Skeletal muscle satellite cell (primary cell): ENCODE measurements at regions not wholly inside any gene's neighbourhood (a gene's known extent, or its start where the extent isn't known, plus 50 kb on each side); places are given as distances from the start of the nearest gene placed in this dataset.
A peak's percentile ranks its signal among the peaks of the same experiment; 100 is the strongest.
"Not testable (repeated sequence)": the region's sequence is repeated elsewhere in the genome, so short reads cannot be mapped to it uniquely, and the experiment has no call there.

ENCODE experiments used
- H3K27me3 ChIP-seq: 2 replicates; pipeline ENCODE4 v1.7.0; 2013; ENCODE audit warnings: low read length; ENCODE audit not compliant: control insufficient read depth, insufficient read depth
- H3K36me3 ChIP-seq: 2 replicates; pipeline ENCODE4 v1.7.0; 2013; ENCODE audit warnings: mild to moderate bottlenecking, control low read depth, low read length; ENCODE audit not compliant: insufficient read depth
- H3K4me1 ChIP-seq: 2 replicates; pipeline ENCODE4 v1.7.0; 2013; ENCODE audit warnings: low read length; ENCODE audit not compliant: control insufficient read depth, insufficient read depth
- H3K4me2 ChIP-seq: 2 replicates; pipeline ENCODE4 v1.7.0; 2013; ENCODE audit warnings: mild to moderate bottlenecking, low read length
- H3K4me3 ChIP-seq: 2 replicates; pipeline ENCODE4 v1.7.0; 2013; ENCODE audit warnings: low read length
- H3K9ac ChIP-seq: 2 replicates; pipeline ENCODE4 v1.7.0; 2013; ENCODE audit warnings: mild to moderate bottlenecking, low read depth, low read length, moderate library complexity
- H3K9me3 ChIP-seq: replicated peaks from 2 replicates; pipeline ENCODE4 v1.7.0; 2013; ENCODE audit warnings: mild to moderate bottlenecking, control low read depth, low read length

DNA sequence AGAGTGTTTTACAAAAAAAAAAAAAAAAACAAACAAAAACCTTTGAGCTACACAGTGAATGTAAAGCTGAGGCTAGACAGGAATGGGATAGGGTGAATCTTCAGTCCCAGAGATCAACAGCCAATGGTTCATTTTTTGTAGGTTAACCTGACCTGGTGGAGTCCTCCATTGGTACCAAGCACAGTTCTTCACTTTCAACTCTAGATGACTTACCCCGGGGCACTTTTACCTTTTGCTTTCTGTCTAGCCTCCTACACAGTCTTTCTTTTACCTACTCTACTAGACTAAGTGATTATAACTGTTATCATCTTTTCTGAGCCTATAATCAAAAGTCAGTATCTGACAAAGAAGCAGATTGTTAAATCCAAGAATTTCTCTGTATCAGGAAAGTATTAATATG, 50.9 kb downstream of the ANXA2R start:
- Histone ChIP-seq H3K4me2 (no peak overlapping the region), H3K27me3 (no peaks in the 10 kb centered on the region), H3K4me3 (no peak overlapping the region), H3K36me3 (no peaks in the 10 kb centered on the region), H3K4me1 (peaks cover 28% of the 10 kb centered on the region), H3K9me3 (no peaks in the 10 kb centered on the region), H3K9ac (no peak overlapping the region)

DNA sequence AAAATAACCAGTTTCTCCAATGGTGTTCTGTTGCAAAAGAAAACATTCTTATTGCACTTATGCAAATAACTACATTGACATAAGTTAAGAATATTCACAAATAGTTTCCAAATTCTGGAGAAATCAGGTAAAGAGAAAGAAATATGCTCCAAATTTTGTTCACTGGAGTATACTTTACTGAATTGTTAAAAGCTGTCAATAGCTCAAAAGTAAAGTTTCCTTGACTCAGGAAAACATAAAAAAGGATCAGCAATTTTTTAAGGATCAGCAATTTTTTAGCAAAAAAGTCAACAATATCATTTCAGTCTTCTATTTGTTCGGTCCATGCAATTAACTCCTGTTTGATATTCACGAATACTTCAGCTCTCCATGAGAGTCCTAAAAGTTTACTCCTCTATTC, 51.6 kb downstream of the ANXA2R start:
- Histone ChIP-seq H3K9ac (no peak overlapping the region), H3K4me3 (no peak overlapping the region), H3K4me2 (no peak overlapping the region), H3K36me3 (no peaks in the 10 kb centered on the region), H3K4me1 (peaks cover 27% of the 10 kb centered on the region), H3K9me3 (no peaks in the 10 kb centered on the region), H3K27me3 (no peaks in the 10 kb centered on the region)

DNA sequence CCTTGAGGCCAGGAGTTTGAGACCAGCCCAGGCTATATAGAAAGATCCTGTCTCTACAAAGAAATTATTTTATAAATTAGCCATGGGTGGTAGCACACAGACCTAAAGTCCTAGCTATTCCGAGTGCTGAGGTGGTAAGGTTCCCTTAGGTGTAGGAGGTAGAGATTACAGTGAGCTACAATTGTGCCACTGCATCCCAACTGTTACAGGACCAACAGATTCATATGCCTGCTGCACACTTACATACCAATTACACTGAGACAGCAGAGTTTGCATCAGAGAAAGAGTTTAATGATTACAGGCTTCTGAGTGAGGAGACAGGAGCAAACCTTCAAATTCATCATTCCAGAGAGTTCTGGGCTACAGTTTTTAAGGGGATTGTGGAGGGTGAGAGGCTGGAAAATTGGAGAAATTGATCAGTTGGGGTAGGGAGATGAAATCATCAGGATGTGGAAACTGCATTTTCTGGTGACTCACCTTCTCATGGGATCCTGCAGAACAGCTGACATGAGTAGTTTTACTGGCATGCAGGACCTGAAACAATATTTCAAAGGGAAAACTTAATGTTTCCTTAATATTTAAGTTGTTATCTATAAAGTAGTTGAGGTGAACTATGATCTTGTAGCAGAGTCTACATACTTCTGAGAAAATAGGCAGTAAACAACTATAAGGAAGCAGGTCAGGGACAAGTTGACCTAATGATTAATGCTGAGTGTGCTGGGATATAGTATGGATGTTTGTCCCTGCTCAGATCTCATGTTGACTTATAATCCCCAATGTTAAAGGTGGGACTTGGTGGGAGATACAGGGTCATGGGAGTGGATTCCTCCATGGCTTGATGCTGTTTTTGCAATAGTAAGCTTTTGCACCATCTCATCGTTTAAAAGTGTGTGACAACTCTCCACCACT, 54.7 kb downstream of the ANXA2R start:
- no peaks in the 10 kb centered on the region for H3K36me3 ChIP-seq
- no peaks in the 10 kb centered on the region for H3K9me3 ChIP-seq
- no peak overlapping the region for H3K4me3 ChIP-seq
- H3K9ac ChIP-seq: peak overlapping the region; percentile 21
- H3K4me2 ChIP-seq: peak overlapping the region; percentile 33
- no peaks in the 10 kb centered on the region for H3K27me3 ChIP-seq
- peaks cover 22% of the 10 kb centered on the region for H3K4me1 ChIP-seq

DNA sequence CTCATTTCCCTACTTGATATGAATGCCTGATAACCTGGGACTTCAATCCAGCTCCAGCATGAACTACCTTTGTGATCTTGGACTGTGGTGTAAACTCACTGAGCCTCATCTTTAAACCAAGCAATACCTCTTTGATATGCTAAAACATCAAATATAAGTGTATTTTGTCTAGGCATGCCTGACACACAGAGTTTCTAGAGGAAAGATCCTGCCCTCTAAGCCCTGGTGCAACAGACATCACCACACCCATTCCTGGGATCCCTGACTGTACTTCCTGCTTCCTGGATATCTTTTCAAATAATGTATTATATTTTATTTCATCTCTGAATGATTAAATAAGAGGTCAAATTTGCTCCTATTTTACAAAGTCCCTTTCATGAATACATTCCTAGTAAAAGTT, 55.8 kb downstream of the ANXA2R start:
- H3K4me2 ChIP-seq: no peak overlapping the region
- no peaks in the 10 kb centered on the region for H3K36me3 ChIP-seq
- no peaks in the 10 kb centered on the region for H3K27me3 ChIP-seq
- no peak overlapping the region for H3K4me3 ChIP-seq
- no peaks in the 10 kb centered on the region for H3K9me3 ChIP-seq
- no peak overlapping the region for H3K9ac ChIP-seq
- H3K4me1 ChIP-seq: peaks cover 22% of the 10 kb centered on the region

DNA sequence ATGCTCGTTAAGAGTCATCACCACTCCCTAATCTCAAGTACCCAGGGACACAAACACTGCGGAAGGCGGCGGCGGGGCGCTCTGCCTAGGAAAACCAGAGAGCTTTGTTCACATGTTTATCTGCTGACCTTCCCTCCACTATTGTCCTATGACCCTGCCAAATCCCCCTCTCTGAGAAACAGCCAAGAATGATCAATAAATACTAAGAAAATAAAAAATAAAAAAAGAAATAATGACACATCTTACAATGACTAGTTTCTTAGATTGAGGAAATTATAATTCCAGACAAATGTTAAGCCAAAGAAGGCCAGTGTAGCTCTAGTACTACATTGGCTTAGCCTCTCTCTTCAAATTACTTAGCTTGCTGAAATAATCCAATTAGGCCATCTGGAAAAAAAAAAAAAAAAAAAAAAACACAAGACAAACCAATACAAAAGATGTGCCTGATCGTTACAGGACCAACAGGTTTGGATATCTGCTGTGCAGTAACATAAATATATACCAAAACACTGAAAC, 58.0 kb downstream of the ANXA2R start:
- H3K9me3 ChIP-seq: no peaks in the 10 kb centered on the region
- no peaks in the 10 kb centered on the region for H3K27me3 ChIP-seq
- H3K4me2 ChIP-seq: no peak overlapping the region
- no peaks in the 10 kb centered on the region for H3K36me3 ChIP-seq
- no peak overlapping the region for H3K9ac ChIP-seq
- peaks cover 22% of the 10 kb centered on the region for H3K4me1 ChIP-seq
- no peak overlapping the region for H3K4me3 ChIP-seq

DNA sequence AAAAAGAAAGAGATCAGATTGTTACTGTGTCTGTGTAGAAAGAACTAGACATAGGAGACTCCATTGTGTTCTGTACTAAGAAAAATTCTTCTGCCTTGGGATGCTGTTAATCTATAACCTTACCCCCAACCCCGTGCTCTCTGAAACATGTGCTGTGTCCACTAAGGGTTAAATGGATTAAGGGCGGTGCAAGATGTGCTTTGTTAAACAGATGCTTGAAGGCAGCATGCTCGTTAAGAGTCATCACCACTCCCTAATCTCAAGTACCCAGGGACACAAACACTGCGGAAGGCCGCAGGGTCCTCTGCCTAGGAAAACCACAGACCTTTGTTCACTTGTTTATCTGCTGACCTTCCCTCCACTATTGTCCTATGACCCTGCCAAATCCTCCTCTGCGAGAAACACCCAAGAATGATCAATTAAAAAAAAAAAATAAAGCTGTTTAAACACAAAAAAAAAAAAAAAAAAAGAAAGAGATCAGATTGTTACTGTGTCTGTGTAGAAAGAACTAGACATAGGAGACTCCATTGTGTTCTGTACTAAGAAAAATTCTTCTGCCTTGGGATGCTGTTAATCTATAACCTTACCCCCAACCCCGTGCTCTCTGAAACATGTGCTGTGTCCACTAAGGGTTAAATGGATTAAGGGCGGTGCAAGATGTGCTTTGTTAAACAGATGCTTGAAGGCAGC, 58.6 kb downstream of the ANXA2R start:
- not testable (repeated sequence) for H3K27me3 ChIP-seq, H3K4me3 ChIP-seq, H3K9me3 ChIP-seq, H3K4me2 ChIP-seq, H3K9ac ChIP-seq, H3K36me3 ChIP-seq
- H3K4me1 ChIP-seq: peaks cover 22% of the 10 kb centered on the region

DNA sequence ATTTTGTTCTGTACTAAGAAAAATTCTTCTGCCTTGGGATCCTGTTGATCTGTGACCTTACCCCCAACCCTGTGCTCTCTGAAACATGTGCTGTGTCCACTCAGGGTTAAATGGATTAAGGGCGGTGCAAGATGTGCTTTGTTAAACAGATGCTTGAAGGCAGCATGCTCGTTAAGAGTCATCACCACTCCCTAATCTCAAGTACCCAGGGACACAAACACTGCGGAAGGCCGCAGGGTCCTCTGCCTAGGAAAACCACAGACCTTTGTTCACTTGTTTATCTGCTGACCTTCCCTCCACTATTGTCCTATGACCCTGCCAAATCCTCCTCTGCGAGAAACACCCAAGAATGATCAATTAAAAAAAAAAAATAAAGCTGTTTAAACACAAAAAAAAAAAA, 59.1 kb downstream of the ANXA2R start:
- not testable (repeated sequence) for H3K9ac ChIP-seq, H3K36me3 ChIP-seq, H3K4me2 ChIP-seq, H3K27me3 ChIP-seq, H3K9me3 ChIP-seq, H3K4me3 ChIP-seq
- H3K4me1 ChIP-seq: peaks cover 18% of the 10 kb centered on the region

DNA sequence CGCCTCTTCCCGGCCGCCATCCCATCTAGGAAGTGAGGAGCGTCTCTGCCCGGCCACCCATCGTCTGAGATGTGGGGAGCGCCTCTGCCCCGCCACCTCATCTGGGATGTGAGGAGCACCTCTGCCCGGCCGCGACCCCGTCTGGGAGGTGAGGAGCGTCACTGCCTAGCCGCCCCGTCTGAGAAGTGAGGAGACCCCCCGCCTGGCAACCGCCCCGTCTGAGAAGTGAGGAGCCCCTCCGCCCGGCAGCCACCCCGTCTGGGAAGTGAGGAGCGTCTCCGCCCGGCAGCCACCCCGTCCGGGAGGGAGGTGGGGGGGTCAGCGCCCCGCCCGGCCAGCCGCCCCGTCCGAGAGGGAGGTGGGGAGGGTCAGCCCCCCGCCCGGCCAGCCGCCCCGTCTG, 59.7 kb downstream of the ANXA2R start:
- H3K4me2 ChIP-seq, H3K4me3 ChIP-seq, H3K9ac ChIP-seq, H3K9me3 ChIP-seq, H3K27me3 ChIP-seq, H3K36me3 ChIP-seq: not testable (repeated sequence)
- peaks cover 12% of the 10 kb centered on the region for H3K4me1 ChIP-seq

DNA sequence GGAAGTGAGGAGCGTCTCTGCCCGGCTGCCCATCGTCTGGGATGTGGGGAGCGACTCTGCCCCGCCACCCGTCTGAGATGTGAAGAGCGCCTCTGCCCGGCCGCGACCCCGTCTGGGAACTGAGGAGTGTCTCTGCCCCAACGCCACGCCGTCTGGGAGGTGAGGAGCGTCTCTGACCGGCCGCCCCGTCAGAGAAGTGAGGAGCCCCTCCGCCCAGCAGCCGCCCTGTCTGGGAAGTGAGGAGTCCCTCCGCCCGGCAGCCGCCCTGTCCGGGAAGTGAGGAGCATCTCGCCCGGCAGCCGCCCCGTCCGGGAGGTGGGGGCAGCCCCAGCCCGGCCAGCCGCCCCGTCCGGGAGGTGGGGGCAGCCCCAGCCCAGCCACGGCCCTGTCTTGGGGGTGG, 60.9 kb downstream of the ANXA2R start:
- not testable (repeated sequence) for H3K4me2 ChIP-seq, H3K36me3 ChIP-seq, H3K27me3 ChIP-seq, H3K9ac ChIP-seq, H3K9me3 ChIP-seq, H3K4me1 ChIP-seq, H3K4me3 ChIP-seq

DNA sequence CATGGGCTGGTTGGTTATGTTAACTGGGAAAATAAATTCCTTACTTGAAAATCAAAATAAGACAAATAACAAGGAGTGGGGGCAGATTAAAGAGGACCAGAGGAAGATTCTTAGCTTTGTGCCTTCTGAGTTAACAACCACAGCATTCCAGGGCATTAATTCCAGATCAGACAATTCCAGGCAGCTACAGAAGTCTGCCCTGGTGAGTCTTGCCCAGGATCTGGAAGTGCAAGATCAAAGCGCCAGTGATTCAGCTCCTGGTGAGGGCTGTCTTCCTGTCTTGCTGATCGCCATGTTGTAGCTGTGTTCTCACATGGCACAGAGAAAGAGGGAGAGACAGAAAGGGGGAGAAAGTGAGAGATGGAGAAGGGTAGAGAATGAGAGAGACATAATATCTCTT, 65.6 kb downstream of the ANXA2R start:
- H3K9me3 ChIP-seq: no peaks in the 10 kb centered on the region
- no peaks in the 10 kb centered on the region for H3K27me3 ChIP-seq
- H3K4me1 ChIP-seq: no peaks in the 10 kb centered on the region
- no peaks in the 10 kb centered on the region for H3K36me3 ChIP-seq
- H3K9ac ChIP-seq: no peak overlapping the region
- no peak overlapping the region for H3K4me2 ChIP-seq
- H3K4me3 ChIP-seq: no peak overlapping the region

DNA sequence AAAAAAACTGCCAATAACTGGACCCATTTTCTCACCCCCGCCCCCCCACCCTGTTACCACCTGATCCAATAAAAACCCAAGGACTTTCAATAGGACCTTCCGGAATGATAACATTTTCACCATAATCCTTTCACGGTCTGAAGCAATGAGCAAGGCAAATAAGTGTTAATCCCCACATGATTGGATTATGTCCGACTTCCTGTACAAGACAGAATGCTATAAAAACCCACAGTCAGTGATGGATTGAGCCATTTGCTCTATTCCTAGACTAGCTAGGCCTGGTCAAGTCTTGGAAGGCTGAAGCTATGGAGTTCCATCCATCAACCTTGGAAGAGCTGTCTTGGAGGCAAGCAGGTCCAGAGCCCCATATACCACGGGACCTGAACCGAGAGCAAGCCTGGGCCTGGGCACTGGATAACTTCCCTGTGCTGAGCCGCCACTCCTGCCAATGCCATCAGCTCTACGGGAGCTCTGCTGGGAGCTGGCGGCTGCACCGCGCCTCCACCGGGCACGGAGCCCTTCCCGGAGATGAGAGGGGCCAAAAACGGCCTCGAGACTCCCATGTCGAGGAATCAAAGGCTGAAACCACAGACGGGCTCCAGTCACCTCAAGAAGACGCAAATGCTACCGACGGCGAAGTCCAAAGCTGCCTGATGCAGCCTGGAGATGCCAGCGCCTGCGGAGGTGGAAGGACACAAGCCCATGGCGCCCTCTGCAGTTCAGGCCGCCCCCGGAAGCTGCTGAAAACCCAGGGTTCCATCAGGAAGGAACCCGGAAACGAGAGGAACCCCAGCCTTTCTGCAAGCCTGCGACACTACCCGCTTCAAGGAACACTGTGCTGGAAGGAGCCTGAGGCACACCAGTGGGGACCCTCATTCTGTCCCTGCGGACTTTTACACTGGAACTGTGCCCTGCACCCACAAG, 69.2 kb downstream of the ANXA2R start:
- Histone ChIP-seq H3K36me3 (no peaks in the 10 kb centered on the region), H3K4me3 (no peak overlapping the region), H3K9me3 (no peaks in the 10 kb centered on the region), H3K27me3 (no peaks in the 10 kb centered on the region), H3K4me1 (no peaks in the 10 kb centered on the region), H3K4me2 (no peak overlapping the region), H3K9ac (no peak overlapping the region)
